GM21367 (cell line): ENCODE measurements at regions not wholly inside any gene's neighbourhood (a gene's known extent, or its start where the extent isn't known, plus 50 kb on each side); places are given as distances from the start of the nearest gene placed in this dataset.
"Not testable (repeated sequence)": the region's sequence is repeated elsewhere in the genome, so short reads cannot be mapped to it uniquely, and the experiment has no call there.

Experiments used
- ATAC-seq: cut with Tn5 transposase; IDR thresholded peaks from one replicate; pipeline ENCODE4 v1.9.1; 2021; ENCODE audit not compliant: unreplicated experiment

DNA sequence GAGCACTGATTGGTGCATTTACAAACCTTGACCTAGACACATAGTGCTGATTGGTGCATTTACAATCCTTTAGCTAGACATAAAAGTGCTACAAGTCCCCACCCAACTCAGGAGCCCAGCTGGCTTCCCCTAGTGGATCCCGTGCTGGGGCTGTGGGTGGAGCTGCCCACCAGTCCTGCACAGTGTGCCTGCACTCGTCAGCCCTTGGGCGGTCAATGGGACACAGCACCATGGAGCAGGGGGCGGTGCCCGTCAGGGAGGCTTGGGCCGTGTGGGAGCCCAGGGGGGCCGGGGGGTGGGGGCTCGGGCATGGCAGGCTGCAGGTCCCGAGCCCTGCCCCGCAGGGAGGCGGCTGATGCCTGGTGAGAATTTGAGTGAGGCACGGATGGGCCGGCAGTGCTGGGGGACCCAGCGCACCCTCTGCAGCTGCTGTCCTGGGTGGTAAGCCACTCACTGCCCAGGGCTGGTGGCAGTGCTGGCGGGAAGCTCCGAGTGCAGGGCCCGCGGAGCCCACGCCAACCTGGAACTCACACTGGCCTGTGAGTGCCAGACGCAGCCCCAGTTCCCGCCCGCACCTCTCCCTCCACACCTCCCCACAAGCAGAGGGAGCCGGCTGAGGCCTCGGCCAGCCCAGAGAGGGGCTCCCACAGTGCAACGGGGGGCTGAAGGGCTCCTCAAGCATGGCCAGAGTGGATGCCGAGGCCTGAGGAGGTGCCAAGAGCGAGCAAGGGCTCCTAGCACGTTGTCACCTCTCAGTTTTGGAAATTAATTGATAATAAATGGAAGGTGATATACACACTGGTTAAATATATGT, 207.7 kb downstream of the RAP2B start:
- ATAC-seq: no peak

DNA sequence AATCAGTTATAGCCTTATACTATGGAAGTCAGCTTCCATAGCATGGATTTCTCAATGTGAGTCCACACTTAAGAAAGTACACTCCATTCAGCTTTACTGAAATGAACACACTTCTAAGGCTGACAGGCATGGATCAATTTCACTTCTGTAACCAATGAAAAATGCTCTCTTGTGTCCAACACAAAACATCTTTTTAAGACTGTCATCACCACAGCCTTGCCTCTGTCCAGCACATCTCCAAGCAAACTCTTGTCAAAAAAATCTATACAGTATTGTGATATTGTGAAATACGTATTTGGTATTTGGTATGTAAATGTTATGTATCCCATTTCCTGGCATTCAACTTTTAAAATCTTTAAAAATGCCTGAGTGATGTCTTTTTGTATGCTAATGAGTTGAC, 208.7 kb downstream of the RAP2B start:
- ATAC-seq: no peak

DNA sequence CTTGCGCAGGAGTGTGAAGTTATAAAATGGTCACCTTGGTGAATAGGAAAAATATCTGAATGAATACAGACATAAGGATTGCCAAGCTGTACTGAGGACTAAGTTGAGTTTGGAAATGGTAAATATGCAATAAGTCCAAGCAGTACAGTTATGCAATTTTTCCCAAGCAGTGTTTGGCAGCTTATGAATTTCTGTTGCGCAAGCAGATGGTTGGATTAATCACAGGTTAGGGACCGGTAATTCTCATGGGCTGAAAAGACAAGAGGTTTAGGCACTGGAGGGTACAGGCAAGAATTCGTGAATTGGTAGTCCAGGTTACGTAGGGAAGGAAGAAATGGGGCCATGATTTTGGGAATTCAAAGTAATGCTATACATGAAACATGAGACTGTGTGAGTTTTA, 210.3 kb downstream of the RAP2B start:
- ATAC-seq: no peak

DNA sequence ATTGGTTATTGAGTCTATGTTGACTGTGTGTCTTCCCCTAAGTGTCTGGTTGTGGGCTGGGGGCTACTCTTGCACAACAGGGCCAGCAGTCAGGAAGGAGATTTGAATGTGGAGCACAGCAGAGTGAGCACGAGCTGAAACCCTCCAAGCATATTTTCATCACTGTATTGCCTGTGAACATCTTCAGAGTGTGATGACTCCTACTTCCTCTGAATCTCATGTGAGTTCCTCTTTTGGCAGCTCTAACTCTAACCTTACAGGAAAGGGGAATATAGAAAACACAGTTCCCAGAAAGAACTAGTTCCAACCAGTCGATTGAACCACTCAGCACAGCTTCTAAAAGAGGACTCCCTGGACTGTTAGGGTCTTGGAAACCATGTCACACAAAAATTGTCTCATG, 211.6 kb downstream of the RAP2B start:
- ATAC-seq: no peak

DNA sequence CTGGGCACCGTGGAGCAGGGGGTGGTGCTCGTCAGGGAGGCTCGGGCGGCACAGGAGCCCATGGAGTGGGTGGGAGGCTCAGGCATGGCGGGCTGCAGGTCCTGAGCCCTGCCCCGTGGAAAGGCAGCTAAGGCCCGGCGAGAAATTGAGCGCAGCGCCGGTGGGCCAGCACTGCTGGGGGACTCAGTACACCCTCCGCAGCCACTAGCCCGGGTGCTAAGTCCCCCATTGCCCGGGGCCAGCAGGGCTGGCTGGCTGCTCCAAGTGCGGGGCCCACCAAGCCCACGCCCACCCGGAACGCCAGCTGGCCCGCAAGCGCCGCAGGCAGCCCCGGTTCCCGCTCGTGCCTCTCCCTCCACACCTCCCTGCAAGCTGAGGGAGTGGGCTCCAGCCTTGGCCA, 216.3 kb downstream of the RAP2B start:
- not testable (repeated sequence) for ATAC-seq

DNA sequence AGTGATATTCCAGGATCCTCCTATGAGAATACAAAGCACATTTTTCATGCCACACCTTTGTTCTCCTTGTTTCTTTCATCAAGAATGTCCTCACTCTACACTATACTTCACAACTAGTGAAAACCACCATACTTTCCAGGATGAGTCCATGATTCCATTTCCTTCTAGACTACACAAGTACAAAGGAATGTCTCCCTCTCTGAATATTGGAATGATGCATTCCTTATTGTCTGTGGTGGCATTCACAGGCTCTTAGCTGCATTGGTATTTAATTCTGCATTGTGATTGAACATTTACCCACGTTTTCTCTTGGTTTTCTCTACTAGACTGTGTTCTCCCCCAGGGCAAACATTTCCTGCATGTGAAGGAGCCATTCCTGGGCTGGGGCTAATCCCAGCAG, 217.5 kb downstream of the RAP2B start:
- no peak for ATAC-seq

DNA sequence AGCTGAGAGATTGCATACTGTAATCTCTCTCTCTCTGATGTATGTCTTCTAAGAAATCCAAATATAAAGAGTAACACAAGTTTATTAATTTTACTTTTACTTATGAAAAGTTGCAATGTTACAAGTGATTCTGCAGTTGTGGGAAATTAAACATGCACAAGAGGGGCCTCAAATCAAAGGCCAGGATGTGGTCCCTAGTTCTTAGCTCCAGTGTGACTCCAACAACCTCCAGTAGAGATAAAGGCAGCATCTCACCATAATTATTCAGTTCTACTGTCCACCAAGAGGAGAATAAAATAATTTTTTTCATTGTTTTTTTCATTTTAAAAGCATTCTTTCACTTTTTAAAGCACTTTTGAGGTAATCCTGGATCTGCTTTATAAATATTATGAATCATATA, 223.3 kb downstream of the RAP2B start:
- ATAC-seq: no peak

DNA sequence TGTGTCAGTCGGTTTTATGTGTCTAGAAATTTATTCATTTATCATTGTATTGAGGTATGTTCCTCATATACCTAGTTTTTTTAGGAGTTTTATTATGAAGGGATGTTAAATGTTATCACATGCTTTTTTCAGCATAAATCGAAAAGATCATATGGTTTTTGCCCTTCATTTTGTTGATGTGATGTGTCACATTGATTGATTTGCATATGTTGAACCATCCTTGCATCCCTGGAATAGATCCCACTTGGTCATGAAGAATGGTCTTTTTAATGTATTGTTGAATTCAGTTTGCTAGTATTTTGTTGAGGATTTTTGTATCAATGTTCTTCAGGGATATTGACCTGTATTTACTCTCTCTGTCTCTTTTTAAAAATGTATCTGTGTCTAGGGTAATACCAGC, 230.3 kb downstream of the RAP2B start:
- ATAC-seq: no peak

DNA sequence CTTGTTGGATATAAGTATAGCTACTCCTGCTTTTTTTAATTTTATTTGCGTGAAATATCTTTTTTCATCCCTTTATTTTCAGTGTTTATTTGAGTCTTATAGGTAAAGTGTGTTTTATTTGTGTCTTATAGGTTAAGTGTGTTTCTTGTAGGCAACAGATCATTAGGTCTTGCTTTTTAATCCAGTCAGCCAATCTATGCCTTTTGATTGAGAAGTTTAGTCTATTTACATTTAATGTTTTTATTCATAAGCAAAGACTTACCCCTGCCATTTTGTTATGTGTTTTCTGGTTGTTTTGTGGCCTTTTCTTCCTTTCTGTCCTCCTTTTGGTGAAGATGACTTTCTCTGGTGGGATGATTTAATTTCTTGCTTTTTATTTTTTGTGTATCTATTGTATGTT, 232.0 kb downstream of the RAP2B start:
- no peak for ATAC-seq

DNA sequence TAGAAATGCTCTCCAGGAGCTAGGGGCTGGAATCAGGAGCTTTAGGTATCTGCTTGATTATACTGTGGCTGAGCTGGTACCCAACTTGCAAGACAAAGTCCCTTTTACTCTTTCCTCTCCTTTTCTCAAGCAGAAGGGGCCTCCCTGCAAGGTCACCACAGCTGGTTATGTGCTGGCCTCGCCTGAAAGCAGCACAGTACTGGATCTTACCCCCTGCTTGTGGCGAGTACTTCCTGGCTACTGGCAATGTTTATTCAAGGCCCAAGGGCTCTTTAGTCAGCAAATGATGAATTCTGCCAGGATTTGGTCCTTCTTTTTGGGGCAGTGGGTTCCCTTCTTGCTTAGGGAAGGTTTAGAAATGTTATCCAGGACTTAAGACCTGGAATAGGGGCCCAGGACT, 234.6 kb downstream of the RAP2B start:
- no peak for ATAC-seq

DNA sequence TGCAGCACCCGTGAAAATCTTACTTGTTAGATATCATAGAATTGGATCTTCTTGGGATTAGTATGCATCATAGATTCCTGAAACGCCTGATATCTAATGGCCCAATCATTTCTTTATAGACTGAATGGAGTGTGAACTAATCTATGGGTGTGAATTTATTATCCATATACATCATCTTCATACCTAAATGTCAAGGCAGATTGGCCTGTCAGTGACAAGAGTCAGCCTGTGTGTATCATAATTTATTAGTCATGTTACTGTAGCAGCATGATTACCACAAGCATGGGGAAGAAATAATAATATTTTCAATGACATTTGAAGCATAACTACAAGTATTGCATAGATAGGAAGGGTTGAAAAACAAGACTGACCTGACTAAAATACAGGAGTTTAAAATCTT, 235.8 kb downstream of the RAP2B start:
- ATAC-seq: no peak

DNA sequence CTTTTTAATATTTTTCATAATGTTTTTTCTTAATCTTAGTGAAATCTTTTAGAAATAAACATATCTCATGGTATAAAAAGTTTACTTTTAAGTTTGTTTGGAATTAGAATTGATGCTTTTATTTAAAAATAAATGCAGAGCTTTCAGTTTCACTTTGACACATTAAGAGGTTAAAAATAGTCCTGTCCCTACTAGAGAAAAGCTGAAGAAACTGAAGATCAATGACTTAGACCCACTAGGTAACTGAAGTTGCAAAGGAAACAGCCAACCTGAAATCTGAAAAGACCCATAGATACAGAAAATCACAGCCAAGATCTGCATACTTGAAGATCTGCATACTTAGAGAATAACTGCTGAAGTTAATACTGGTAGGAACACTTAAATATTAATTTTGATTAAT, 237.6 kb downstream of the RAP2B start:
- ATAC-seq: peak; percentile 89

DNA sequence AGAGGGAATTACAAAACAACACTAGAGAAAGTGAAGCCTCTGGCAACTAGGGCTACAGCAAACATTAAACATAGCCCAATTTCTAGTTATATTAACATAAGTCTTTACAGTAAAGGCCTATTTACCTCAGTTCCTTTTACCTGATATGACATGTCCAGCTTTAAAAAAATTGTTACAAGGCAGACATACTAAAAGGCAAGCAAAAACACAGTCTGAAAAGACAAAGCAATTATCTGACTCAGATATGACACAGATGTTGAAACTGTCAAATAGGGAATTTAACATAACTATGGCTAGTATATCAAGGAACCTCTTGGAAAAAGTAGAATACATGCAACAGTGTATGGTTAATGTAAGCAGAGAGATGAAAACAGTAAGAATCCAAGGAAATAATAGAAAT, 238.6 kb downstream of the RAP2B start:
- no peak for ATAC-seq

DNA sequence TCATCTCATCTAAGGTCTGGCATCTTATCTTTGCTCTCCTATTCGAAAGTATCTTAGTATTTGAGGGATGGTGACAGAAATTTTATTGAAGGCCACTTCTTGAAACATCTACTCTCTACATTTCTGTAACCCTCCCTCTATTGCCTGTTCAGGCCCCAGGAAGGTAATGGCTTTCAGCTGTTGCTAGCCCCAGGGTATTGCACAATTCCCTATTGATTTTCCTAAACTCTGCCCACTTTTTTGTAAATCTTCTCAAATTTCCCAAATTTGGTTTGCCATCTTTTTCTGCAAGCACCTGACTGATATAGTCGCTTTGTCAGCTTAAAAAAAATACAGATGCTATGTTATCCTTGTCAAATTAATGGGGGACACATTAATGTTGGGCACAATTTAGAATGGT, 242.1 kb downstream of the RAP2B start:
- ATAC-seq: no peak

DNA sequence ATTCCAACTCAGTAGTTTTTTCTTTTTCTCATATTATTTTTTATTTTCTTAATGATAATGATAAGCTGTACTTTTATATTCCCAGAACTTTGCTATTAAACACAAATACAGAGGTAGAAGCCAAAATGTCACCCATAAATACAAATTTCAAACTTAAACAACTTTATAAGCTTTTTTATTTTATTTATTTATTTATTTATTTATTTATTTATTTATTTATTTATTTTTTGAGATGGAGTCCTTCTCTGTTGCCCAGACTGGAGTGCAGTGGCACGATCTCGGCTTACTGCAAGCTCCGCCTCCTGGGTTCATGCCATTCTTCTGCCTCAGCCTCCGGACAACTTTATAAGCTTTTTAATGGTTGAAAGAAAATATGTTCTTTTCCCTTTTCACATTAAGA, 243.3 kb downstream of the RAP2B start:
- ATAC-seq: not testable (repeated sequence)

DNA sequence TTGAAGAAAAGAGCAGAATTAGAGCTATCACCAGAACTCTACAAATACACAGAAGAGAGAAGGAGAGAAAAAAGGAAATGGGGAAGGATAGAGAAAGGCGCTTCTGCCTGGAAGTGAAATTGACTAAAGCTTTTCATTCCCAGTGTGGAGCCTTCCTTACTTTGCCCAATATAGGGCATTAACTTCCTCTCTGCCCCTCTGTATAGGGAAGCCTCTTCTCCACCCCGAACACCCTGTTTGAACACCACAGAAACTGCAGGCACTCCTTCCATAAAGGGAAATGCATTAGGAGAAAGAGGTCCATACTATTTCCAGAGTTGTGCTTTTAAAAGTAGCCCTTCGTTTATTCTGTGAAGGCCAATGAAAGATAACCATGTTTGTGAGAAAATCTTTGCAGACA, 248.5 kb downstream of the RAP2B start:
- no peak for ATAC-seq

DNA sequence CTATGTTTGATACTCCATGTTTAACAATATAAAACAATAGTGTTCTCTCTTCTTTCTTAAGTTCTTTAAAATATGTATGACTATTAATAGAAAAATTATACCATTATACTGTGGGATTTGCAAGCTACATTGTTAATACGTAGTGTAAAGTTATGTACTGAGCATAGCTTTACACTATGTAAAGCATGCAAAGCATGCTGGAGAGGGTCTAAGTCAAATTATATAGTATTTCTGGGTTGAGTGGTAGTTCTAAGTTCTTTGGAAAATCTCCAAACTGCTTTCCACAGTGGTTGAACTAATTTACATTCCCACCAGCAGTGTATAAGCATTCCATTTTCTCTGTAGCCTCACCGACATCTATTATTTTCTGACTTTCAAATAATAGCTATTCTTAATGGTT, 253.0 kb downstream of the RAP2B start:
- no peak for ATAC-seq

DNA sequence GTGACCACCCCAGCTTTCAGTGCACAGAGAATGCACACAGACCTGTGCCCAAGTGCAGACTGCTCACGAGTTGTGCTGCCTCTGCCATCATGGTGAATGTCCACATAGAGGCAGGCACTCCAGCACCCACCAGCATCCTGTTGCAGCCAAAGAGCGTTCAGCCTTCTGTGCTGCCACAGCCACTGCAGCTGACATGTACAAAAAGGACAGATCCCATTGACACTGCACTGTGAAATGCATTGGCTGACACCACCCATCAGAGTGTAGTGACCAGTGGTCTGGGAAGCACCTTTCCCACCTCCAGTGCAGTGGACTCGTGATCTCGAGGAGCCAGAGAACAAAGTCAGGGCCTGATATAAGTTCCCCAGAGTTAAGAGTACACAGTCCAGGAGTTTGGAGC, 260.3 kb downstream of the RAP2B start:
- ATAC-seq: no peak

DNA sequence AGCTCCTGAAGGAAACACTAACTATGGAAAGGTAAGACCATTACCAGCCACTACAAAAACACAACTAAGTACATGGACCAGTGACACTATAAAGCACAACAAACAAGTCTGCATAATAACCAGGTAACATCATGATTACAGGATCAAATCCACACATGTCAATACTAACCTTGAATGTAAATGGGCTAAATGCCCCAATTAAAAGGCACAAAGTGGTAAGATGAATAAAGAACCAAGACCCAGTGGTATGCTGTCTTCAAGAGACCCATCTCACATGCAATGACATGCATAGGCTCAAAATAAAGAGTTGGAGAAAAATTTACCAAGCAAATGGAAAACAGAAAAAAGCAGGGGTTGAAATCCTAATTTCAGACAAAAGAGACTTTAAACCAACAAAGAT, 261.8 kb downstream of the RAP2B start:
- not testable (repeated sequence) for ATAC-seq

DNA sequence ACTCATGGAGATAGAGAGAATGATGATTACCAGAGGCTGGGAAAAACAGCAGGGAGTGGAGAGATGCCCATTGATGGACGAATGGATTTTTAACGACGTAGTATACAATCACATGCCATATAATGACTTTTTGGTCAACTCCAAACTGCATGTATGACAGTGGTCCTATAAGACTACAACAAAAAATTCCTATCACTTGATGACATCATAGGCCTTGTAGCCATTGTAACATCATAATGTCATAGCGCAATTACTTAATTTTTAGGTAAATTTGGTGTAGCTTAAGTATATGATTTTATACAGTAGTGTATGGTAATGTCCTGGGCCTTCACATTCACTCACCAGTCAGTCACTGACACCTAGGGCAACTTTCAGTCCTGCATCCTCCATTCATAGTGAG, 264.3 kb downstream of the RAP2B start:
- ATAC-seq: no peak

DNA sequence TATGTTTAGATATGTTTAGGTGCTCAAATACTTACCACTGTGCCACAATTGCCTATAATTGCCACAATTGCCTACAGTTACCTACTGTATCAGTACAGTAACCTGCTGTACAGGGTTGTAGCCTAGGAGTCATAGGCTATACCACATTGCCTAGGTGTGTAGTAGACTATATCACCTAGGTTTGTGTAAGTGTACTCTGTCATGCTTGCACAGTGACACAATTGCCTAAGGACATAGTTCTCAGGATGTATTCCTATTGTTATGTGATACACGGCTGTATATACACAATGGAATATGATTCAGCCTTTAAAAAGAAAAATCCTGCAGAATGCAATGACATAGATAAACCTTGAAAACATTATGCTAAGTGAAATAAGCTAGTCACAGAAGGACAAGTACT, 264.8 kb downstream of the RAP2B start:
- ATAC-seq: no peak

DNA sequence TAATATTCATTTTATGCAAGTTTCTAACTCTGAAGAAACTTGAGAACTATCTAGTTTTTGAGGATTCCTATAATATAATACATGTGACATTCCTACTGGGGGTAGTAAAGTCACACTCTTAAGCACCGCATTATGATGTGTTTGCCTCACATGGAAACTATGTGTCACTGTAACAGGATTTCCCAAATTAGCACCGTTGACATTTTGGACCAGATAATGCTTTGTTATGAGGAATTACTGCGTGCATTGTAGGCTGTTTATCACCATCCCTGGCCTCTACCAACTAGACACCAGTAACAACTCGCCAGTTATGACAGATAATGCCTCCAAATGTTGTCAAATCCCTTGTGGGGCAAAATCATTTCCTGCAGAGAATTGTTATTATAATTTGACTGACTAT, 267.8 kb downstream of the RAP2B start:
- ATAC-seq: no peak

DNA sequence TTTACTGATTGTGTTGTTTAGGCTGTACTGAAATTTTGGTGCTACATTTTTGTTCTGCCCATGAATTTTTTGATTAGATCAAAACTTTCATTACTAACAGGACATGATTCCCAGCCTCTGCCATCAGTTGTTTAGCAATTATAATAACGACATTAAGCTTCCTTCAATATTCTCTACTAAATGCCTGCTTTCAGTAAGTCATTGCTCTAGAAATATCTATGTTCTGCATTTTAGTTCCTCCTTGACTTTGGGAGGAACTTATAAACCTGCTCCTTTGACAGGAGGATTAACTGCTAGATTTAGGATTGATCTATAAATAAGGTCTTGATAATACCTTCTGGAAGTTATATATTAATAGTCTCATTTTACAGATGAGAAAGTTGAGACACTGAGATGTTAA, 269.1 kb downstream of the RAP2B start:
- ATAC-seq: no peak
